Inferior parietal cortex (tissue), 1 donor: ENCODE measurements at regions not wholly inside any gene's neighbourhood (a gene's known extent, or its start where the extent isn't known, plus 50 kb on each side); places are given as distances from the start of the nearest gene placed in this dataset.

Source experiments
- DNase-seq: peaks from one replicate; pipeline ENCODE4 v3.0.0-alpha.2; 2016; ENCODE audit errors: extremely low spot score

DNA sequence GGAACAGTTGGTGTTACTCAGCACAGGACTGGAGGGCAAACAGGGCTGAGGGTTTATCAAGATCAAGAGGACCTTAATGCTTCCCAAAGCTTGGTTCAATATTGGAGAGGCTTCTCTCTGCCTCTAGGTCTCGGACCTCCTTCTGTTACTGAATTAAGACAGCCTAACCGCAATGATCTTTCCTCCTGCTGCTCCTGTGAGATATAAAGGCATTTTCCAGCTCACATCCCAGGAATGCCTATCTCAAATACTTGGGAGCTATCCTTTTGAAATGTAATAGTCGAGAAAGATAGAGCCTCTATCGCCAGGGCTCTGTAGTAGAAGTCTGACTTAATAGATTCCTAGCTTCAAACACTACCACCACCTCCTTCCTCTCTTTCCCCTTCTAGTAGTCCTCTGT lies 1475.0 kb downstream of the SLITRK1 start:
- DNase-seq, result no peak

DNA sequence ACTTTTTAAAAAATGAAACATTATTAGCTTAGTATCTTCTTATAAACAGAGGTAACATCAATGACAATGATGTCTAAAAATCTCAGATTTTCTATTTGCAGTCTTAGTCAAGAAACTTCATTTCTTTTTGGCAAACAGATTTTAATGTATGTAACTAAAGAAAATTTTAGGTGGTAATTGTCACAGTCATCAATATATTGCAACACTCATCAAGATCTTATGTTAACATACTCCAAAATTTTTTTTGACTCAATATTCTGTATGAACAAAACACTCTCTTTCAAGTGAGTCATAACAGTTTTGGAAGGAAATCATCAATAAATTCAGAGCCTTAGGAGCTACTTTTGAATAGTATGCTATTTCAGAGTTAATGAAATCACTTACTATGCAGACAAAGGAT lies 1507.6 kb downstream of the SLITRK1 start:
- no peak for DNase-seq

DNA sequence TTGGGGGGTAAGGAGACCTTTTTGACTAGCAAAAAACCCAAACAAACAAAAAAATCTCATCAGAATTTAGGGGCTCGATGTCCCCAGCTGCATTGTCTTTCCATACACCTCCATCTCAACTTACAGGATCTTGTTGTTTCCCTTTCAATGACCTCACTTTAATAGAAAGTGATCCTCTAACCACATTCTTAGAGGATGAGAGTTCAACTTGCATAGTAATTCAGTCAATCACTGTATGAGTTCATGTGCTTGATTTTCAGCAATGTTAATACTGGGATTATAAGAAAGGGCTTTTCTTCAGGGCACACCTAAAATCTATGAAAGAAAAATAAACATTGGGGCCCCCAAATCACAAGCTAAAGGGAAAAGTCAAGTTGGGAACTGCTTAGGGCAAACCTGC lies 1512.0 kb downstream of the SLITRK1 start:
- no peak for DNase-seq

DNA sequence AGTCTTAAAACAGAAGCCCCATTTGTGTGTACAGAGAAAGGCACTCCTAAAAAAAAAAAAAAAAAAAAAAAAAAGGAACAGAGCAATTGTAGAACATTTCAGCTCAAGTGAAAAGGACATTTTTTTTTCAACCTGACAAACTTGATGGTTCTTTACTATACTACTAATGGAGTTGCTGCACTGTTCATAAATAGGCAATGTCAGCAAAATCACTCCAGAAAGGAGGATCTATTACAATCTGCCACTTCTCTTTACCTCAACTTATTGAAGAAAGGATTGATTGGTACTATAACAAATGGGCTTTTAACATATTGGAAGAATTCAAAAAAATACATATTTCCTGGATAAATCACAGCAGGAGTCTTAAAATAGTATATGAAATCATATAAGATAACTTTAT lies 1517.7 kb downstream of the SLITRK1 start:
- no peak for DNase-seq

DNA sequence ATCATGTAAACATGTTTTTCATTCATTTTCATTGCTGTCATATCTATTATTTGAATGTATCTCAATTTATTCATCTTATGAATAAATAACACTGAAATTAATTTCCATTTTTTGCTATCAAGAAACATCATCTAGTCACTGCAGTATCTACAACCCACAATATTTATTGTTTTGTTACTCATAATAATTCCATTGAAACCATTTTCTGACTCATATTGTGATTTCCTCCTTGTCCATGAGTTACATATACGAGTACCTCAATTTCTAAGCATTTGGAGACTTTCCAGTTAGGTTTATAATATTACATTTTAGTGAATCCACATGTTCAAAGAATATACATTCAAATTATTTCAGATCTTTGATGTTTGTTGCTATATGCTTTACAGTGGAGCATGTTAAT lies 1524.0 kb downstream of the SLITRK1 start:
- DNase-seq, result no peak

DNA sequence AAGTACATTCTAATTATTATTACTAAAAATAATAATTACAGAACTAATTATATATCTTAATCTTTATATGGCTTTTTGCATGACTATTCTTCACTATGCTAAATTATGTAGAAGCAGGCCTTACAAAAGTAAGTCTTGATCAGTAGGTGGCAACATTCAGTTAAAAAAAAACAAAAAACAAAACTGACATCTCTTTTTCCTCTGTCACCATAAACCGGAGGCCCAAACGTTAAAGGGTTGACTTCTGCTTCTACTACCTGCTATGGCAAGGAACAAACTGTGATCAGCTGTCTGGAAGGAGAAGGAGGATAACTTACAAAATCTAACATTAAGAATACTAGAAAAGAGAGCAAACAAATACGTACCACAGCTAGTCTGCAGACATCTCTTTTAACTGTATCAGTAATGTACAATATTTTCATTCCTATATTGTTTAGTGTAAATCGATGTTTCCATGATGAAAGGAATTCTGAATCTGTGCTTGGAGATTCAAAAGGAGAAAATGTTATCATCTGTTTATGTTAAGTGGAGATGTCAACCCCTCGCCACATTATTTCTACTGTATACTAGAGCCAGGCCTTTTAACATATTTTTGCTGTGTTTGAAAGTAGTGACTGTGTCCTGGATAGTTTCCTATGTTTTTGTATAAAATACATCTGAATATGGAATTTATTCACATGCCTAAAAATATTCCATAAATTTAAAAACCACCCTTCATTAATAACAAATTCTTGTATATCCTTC lies 1525.4 kb downstream of the SLITRK1 start:
- peak; percentile 13 for DNase-seq

DNA sequence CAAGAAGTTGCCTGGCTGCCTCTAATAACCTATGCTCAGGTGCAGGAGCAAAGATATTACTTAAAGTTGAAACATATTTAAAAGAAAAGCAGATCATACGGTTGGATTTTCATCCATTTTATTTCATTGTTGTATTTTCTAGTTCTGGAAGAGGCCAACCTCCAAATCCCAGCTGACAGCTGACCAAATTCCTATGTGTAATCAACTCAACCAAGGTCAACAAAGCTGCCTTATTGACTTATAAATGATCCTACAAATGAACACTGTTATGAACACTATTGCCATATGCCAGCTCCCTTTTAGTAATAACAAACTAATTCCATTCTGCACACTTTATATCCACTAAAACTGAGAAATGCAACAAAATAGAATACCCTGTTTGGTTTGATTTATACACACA lies 1537.4 kb downstream of the SLITRK1 start:
- no peak for DNase-seq

DNA sequence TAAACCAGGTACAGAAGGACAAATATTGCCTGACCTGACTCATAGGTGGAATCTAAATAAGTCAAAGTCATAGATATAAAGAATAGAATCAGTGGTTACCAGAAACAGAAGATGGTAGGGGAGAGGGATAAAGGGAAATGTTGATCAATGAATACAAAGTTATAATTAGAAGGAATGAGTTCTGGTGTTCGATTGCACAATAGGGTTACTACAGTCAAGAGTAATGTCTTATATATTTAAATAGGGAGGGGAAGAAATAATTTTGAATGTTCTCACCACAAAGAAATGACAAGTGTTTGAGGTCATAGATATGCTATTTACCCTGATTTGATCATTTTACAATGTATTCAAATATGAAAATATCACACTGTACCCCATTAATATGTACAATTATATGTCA lies 1541.2 kb downstream of the SLITRK1 start:
- no peak for DNase-seq

DNA sequence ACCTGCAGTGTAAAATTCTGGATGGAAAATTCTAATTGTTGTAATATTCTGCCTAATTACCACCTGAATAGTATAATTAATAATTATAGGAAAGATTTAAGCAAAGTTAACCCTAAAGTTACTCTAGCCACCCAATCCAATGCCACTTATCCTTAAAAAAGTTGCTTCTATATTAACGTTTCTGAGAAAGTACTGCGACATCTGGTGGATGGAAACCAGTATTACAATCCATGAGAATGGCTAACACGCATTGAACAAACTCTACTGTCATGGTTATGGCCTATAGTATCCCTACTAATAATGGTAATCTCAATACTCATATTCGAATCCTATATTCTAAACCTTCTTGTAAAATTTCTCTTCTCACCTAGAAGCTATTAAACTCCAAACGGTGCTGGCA lies 1551.8 kb downstream of the SLITRK1 start:
- no peak for DNase-seq

DNA sequence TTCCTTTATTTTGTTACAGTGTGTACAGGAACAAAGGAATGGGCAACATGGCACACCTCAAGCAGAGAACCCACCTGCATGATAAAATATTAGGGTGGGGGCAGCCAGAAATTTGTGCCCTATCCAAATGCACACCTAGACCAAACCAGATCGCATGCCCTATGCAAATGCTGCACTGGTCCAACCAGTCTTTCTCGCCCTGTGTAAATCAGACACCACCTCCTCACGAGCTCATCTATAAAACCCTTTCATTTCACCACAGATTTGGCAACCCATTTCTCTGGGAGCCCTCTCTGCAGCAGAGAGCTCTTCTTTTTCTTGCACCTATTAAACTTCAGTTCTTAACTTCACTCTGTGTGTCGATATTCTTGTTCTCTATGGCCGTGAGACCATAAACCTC lies 1559.2 kb downstream of the SLITRK1 start:
- DNase-seq, result no peak

DNA sequence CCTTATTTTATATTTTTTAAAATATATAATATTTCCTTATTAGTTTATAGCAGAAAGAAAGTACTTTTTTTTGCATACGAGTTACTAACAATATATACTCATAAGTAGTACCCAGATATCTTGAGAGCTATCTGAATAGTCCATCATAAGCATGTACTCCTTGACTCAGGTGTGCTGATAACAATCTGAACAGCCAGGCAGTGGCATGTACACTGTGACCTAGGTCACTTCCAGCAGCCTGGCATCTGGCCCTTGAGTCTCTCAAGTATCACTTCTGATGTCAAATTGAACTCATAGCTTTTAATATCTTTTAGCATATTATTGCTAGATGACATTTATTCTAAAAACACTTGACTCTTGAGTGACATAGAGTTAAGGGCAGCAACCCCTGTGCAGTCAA lies 1576.7 kb downstream of the SLITRK1 start:
- no peak for DNase-seq

DNA sequence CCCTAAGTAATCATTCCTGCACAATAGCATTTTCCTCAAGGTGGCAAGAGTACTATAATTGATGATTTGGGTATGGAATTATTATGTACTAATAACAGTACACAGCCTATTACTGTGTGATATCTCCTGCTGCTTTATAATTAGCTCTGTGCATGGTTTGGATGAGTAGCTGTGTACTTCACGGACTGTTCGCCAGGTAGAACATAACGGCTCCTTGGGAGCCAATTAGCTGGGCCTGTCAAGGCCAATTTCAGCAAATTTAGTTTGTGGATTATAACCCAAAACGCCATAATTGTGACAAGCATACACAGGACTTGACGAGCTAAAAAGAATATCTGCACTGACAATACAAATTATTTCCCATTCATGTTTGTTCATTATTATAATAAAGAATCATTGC lies 1584.2 kb downstream of the SLITRK1 start:
- no peak for DNase-seq

DNA sequence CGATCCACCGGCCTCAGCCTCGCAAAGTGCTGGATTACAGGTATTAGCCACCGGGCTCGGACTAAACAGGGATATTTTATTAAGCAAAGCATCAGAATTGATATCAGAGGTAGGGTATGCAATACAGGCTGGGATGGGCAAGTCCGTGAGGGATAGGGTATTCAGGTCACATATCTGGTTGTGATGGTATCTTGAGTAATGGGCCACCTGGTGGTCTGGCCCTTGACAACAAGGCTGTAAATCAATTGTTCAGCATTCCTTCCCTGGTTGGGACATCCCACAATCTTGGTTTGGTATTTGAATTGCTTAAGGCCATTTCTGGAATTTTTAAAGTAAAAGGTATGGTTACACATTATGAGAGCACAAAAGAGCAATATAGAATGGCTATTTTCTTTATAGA lies 1588.0 kb downstream of the SLITRK1 start:
- no peak for DNase-seq

DNA sequence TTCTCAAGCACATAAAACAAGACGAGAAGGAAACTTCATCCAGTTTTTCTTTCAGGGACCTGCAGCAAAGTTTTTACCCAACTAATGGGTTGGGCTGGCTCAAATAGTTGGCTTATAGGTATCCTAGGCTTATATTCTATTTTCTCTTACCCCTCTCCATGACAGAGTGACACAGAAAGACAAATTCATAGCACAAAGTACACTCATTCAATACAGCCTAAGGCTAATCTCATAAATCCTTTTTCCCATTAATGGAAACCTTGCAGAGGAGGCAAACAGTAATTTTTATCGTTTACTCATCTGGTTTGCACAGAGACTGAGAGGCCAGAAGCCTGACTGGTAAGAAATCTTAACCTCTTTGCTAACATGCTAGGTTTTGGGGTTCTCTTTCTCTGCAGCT lies 1589.9 kb downstream of the SLITRK1 start:
- no peak for DNase-seq

DNA sequence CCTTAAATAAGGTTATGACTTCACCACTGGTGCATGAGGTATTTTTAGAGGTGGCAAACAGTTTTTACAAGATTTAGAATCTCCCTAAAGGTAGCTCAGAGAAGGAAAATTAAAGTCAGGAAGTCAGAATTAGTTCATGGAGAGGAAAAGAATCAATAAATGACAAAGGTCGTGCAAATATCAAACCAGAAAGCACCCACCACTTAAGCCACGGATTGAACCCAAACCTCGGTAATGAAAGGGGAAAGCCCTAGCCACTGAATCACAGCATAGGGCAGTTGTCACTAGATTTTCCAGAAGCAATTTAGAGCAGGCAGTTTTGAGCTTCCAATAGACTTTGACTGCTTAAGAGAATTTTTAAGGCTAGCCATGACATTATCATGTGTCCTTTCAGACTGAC lies 1590.4 kb downstream of the SLITRK1 start:
- DNase-seq, result no peak

DNA sequence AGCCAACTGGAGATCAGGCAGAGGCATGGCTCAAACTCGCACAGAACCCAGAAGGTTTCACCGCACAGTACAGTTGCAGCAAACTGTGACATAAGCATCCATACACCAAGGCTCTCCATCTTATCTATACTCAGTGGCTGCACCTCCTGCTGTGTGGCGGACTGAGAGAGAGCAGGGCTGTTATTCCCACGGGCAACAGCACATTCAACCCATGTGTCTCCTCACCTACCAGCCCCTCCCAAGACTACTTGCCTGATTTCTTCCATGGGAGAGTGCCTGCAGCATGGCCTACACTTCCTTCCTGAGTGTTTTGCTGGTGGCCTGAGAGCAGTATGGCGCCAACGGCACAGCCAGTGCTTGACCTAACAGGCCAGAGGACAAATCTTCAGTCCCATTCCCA lies 1606.6 kb downstream of the SLITRK1 start:
- no peak for DNase-seq

DNA sequence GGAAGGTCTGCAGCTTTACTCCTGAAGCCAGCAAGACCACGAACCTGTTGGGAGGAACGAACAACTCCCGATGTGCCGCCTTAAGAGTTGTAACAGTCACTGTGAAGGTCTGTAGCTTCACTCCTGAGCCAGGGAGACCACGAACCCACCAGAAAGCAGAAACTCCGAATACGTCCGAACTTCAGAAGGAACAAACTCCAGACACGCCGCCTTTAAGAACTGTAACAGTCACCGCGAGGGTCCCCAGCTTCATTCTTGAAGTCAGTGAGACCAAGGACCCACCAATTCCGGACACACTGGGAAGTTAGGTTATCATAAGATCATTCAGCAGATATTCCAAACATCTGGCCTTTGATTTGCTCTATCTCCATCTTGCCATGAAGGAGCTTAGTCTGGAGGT lies 1623.0 kb downstream of the SLITRK1 start:
- no peak for DNase-seq

DNA sequence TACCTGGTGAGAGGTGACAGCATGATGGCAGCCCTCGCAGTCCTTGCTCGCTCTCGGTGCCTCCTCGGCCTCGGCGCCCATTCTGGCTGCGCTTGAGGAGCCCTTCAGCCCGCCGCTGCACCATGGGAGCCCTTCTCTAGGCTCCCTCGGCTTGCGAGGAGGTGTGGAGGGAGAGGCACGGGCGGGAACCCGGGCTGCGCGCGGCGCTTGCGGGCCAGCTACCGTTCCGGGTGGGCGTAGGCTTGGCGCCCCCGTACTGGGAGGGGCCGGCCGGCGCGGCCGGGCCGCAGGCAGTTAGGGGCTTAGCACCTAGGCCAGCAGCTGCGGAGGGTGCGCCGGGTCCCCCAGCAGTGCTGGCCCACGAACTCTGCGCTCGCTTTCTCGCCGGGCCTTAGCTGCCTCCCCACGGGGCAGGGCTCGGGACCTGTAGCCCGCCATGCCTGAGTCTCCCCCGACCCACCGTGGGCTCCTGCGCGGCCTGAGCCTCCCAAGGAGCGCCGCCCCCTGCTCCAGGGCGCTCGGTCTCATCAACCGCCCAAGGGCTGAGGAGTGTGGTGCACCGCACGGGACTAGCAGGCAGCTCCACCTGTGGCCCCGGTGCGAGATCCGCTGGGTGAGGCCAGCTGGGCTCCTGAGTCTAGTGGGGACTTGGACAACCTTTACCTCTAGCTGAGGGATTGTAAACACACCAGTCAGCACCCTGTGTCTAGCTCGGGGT lies 1624.3 kb downstream of the SLITRK1 start:
- no peak for DNase-seq

DNA sequence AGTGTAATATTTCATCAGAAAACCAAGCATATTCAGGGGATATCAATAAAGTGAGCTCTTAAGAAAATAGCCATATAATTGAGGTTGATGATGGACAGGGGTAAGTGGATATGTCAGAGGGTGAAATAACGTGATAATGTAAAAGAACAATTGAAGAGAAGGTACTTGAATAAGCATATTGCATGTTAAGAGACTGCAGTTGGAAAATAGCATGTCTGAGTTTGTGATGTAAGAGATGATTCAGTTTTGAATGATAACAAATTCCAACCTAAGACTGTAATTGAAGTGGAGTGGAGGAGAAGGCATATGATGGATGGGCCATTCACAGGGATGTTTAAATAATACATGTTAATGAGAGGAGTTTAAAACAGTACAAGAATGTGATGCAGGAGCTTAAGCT lies 1633.5 kb downstream of the SLITRK1 start:
- no peak for DNase-seq

DNA sequence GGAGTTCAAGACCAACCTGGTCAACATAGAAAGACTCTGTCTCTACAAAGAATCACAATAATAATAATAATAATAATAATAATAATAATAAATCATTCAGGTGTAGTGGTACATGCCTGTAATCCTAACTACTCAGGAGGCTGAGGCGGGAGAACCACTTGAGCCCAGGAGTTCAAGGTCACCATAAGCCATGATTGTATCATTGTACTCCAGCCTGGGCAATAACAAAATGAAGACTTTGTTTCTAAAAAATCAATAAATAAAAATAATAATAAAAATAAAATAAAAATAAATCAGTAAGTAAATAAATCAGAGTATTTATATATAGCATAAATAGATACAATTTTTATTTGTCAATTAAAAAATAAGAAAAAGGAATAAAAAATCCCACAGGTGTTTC lies 1636.4 kb downstream of the SLITRK1 start:
- no peak for DNase-seq

DNA sequence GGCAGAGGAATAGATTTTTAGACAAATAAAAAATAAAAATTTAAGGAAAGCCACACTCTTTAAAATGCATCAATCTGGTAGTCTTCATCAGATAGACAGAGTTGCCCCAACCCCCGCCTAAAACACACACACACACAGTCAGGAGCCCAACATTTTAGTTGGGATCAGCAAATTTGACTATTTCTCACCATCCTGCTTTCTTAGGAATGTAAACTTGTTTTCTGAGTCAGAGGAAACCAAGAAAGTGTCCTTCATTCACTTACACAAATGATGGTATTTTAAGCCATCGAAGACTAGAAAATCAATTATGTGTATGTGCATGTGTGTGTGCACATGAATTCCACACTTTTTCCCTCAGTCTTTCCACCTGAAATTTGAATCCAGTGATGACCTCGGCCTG lies 1657.5 kb downstream of the SLITRK1 start:
- no peak for DNase-seq

DNA sequence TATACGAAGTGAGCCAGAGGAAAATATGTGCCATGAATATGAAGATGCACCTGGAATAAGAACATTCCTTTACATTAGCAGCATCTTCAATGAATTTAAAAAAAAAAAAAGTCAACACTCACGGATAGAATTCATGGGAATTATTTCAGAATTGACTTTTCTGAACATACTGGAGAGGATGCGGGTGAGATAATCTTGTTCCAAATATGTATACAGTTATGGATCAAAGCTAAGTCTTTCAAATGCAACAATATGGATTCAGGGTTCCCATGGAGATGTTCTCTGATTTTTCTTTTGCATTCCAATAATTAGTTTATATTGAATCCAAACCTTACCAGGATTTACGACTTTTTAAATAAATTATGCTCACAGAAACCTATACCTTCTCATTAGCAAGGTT lies 1660.7 kb downstream of the SLITRK1 start:
- DNase-seq, result no peak

DNA sequence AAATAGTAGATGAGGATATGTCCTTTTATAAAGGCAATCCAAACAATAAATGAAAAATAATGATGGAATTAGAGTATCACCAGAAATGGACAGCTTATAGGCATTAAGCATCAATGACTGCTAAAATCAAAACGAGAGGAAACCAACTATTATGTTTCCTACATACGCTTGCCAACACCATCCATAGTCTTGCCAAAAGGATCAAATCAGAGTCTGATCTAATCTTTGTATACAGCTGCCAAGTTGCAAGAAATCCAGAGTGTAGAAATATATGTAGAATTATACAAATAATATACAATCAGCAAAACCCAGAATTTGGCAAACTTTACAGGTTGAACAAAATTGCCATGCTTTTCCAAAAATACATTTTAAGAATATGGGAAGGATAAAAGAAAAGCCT lies 1661.6 kb downstream of the SLITRK1 start:
- no peak for DNase-seq

DNA sequence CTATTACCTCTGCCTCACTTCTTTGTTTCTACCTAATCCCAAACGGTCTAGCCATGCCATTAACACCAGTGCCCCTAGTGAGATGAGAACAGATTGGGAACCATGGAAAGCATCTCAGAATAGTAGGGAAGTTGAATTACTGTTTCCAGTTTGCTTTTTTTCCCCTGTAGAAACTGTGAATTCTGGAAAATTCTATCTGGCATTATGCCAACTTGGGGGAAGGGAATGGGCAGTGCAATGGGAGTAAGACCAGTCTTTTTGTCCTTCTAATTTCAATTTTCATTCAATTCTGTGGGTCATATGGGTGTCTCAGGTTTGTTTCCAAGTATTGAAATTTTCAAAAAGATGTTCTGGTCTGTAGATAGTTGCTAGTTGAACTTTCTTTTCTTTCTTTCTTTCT lies 1666.1 kb downstream of the SLITRK1 start:
- DNase-seq, result no peak
